Keratinocyte (primary cell): ENCODE measurements at regions not wholly inside any gene's neighbourhood (a gene's known extent, or its start where the extent isn't known, plus 50 kb on each side); places are given as distances from the start of the nearest gene placed in this dataset.

Experiments
- EZH2 ChIP-seq: IDR thresholded peaks from one replicate; pipeline ENCODE4 v1.6.1; 2012; ENCODE audit warnings: inconsistent platforms, mild to moderate bottlenecking, low read length, moderate library complexity
- TF ChIP-seq, protein P1 (sequence below), 3 experiments: IDR thresholded peaks in 1 of 3; conservative IDR thresholded peaks in 1 of 3; optimal IDR thresholded peaks in 1 of 3; 2 replicates in 2 of 3; 3 replicates in 1 of 3; pipeline versions ENCODE3 to v1.5.1; 2011; ENCODE audit warnings: low read length in 3 of 3, mild to moderate bottlenecking in 3 of 3, moderate library complexity in 2 of 3, control low read depth in 1 of 3, inconsistent platforms in 1 of 3; ENCODE audit not compliant: insufficient read depth in 2 of 3; ENCODE audit errors: extremely low read depth in 1 of 3

DNA sequence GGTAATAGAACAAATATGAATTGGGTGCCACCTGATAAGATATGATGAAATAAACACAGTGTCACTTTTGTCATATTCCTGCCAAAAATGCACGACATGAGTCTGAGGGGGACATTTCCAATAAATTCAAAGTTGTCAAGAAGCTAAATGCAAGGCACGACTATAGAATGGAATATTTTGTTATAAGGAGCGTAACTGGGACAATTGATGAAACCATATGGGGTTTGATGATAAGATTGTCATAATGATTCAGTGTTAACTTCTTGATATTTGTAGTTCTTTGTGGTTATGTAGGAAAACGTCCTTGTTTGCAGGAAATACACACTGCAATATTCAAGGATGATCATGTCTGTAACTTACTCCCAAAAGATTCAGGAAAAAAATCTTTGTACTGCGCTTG is 163.3 kb downstream of the MEX3B start:
- TF ChIP-seq, protein P1, sequence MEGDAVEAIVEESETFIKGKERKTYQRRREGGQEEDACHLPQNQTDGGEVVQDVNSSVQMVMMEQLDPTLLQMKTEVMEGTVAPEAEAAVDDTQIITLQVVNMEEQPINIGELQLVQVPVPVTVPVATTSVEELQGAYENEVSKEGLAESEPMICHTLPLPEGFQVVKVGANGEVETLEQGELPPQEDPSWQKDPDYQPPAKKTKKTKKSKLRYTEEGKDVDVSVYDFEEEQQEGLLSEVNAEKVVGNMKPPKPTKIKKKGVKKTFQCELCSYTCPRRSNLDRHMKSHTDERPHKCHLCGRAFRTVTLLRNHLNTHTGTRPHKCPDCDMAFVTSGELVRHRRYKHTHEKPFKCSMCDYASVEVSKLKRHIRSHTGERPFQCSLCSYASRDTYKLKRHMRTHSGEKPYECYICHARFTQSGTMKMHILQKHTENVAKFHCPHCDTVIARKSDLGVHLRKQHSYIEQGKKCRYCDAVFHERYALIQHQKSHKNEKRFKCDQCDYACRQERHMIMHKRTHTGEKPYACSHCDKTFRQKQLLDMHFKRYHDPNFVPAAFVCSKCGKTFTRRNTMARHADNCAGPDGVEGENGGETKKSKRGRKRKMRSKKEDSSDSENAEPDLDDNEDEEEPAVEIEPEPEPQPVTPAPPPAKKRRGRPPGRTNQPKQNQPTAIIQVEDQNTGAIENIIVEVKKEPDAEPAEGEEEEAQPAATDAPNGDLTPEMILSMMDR (optimal IDR thresholded peaks at IDR 0.05 in 1 of 3, IDR thresholded peaks at IDR 0.05 in 1 of 3, conservative IDR thresholded peaks at IDR 0.05 in 1 of 3; ENCODE audit: extremely low read depth in 1 of 3, insufficient read depth in 2 of 3, low read length in 3 of 3) = no peak
- TF ChIP-seq EZH2 = no peak
